Panc1 (cell line): ENCODE measurements at regions not wholly inside any gene's neighbourhood (a gene's known extent, or its start where the extent isn't known, plus 50 kb on each side); places are given as distances from the start of the nearest gene placed in this dataset.

ENCODE experiments used
- ATAC-seq: fragments of 200-7000 bp; cut with Tn5 transposase; 2 replicates; pipeline ENCODE4 v1.9.1; 2020; ENCODE audit warnings: mild to moderate bottlenecking, moderate library complexity
- BruUV-seq: library from RNA; stranded (reverse); fragments of 400-500 nt; replicated peaks from 2 replicates; lab custom pipeline; 2021; lab: Mats Ljungman, UMichigan
- CTCF ChIA-PET: fragments of 300-600 bp; sonication (Branson Sonifier 250); formaldehyde crosslinking; loops from one replicate; lab custom pipeline; 2022; ENCODE audit warnings: antibody characterized with exemption; lab: Charles Lee
- POLR2A ChIA-PET: fragments of 300-600 bp; sonication (Branson Sonifier 250); formaldehyde crosslinking; loops from one replicate; lab custom pipeline; 2022; ENCODE audit warnings: antibody characterized with exemption; lab: Charles Lee
- DNase-seq: peaks from one replicate; pipeline ENCODE4 v3.0.0-alpha.2; 2010; ENCODE audit warnings: low read depth, low spot score
- H3K27ac ChIP-seq: 2 replicates; pipeline ENCODE4 v1.5.1; 2011; ENCODE audit warnings: mild to moderate bottlenecking, low read length, inconsistent platforms
- H3K27me3 ChIP-seq: fragments of 200-500 bp; sonication (Bioruptor generic); 2 replicates; pipeline ENCODE4 v1.6.0; 2014; ENCODE audit warnings: low read length, inconsistent platforms; ENCODE audit not compliant: control insufficient read depth, insufficient read depth
- H3K36me3 ChIP-seq: fragments of 200-500 bp; sonication (Bioruptor generic); 2 replicates; pipeline ENCODE4 v1.5.1; 2014; ENCODE audit warnings: inconsistent platforms, mild to moderate bottlenecking, low read length, moderate library complexity; ENCODE audit not compliant: control insufficient read depth, insufficient read depth
- H3K4me1 ChIP-seq: 2 replicates; pipeline ENCODE4 v1.5.1; 2011; ENCODE audit warnings: inconsistent platforms, mild to moderate bottlenecking, low read length, moderate library complexity; ENCODE audit not compliant: control insufficient read depth, insufficient read depth
- H3K4me3 ChIP-seq, 2 experiments: 2 replicates each; pipeline ENCODE4 v1.5.1; 2011 to 2012; ENCODE audit warnings: low read depth in 2 of 2, low read length in 2 of 2, mild to moderate bottlenecking in 2 of 2, inconsistent platforms in 1 of 2, moderate library complexity in 1 of 2
- H3K9me3 ChIP-seq: fragments of 200-500 bp; sonication (Bioruptor generic); 2 replicates; pipeline ENCODE4 v1.5.1; 2014; ENCODE audit warnings: low read depth, mild to moderate bottlenecking, inconsistent platforms, low read length, moderate library complexity; ENCODE audit not compliant: control insufficient read depth, insufficient read depth
- POLR2AphosphoS5 ChIP-seq: IDR thresholded peaks from 2 replicates; pipeline ENCODE4 v1.6.1; 2012; ENCODE audit warnings: mild to moderate bottlenecking, low read depth, low read length, moderate library complexity
- REST ChIP-seq, 2 experiments: IDR thresholded peaks; 2 replicates each; pipeline ENCODE4 v1.6.1; 2011 to 2012; ENCODE audit warnings: low read depth in 2 of 2, control low read depth in 1 of 2, low read length in 1 of 2, mild to moderate bottlenecking in 1 of 2, moderate library complexity in 1 of 2; ENCODE audit not compliant: insufficient read depth in 1 of 2
- SIN3A ChIP-seq: IDR thresholded peaks from 2 replicates; pipeline ENCODE4 v1.6.1; 2012; ENCODE audit warnings: low read depth, mild to moderate bottlenecking, low read length, moderate library complexity, borderline replicate concordance; ENCODE audit not compliant: insufficient read depth
- TCF7L2 ChIP-seq: IDR thresholded peaks from 2 replicates; pipeline ENCODE4 v1.6.1; 2011; ENCODE audit warnings: mild to moderate bottlenecking, low read depth, low read length, inconsistent platforms
- in situ Hi-C: cut with HindIII; loops from 2 replicates; pipeline ENCODE4 v1.10.0; 2016; ENCODE audit warnings: low sequenced_read_pairs, low pct_unique_long_range_greater_than_20kb
- intact Hi-C: fragments of 100-400 bp; cut with micrococcal nuclease; formaldehyde crosslinking; loops from one replicate; pipeline ENCODE4 v1.10.0; 2022; ENCODE audit not compliant: unreplicated experiment
- TF ChIP-seq, protein P1 (sequence below): fragments of 450-650 bp; IDR thresholded peaks from 2 replicates; pipeline ENCODE4 v1.5.1; 2017; ENCODE audit warnings: mild to moderate bottlenecking

- peaks cover 2% of the 10 kb centered on the region; the same call in 1 of the 2 replicates for H3K9me3 ChIP-seq
- H3K4me3 ChIP-seq = no peak overlapping the region
- POLR2A ChIA-PET = no interaction called here
- no peaks in the 10 kb centered on the region for H3K36me3 ChIP-seq
- ATAC-seq (no peak), DNase-seq (no peak)
- CTCF ChIA-PET = no interaction called here
- no TSS peak for BruUV-seq
- in situ Hi-C loops = no loop called here
- no peak overlapping the region for H3K27ac ChIP-seq
- no peak for TF ChIP-seq SIN3A
- no peak for TF ChIP-seq REST (IDR thresholded peaks at IDR 0.05; ENCODE audit: insufficient read depth in 1 of 2, low read depth in 2 of 2, low read length in 1 of 2)
- TF ChIP-seq, protein P1, sequence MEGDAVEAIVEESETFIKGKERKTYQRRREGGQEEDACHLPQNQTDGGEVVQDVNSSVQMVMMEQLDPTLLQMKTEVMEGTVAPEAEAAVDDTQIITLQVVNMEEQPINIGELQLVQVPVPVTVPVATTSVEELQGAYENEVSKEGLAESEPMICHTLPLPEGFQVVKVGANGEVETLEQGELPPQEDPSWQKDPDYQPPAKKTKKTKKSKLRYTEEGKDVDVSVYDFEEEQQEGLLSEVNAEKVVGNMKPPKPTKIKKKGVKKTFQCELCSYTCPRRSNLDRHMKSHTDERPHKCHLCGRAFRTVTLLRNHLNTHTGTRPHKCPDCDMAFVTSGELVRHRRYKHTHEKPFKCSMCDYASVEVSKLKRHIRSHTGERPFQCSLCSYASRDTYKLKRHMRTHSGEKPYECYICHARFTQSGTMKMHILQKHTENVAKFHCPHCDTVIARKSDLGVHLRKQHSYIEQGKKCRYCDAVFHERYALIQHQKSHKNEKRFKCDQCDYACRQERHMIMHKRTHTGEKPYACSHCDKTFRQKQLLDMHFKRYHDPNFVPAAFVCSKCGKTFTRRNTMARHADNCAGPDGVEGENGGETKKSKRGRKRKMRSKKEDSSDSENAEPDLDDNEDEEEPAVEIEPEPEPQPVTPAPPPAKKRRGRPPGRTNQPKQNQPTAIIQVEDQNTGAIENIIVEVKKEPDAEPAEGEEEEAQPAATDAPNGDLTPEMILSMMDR = no peak
- no peak for TF ChIP-seq POLR2AphosphoS5
- TF ChIP-seq TCF7L2 = no peak
- H3K27me3 ChIP-seq = no peaks in the 10 kb centered on the region
- no peaks in the 10 kb centered on the region for H3K4me1 ChIP-seq
- intact Hi-C loops = no loop called here
These were observed 597.0 kb downstream of the UQCRFS1 start for GRCh38 chr19:28615966-28616365.

GRCh38 chr19:28615546-28615916 is 597.4 kb downstream of the UQCRFS1 start:
- H3K9me3 ChIP-seq = peaks cover 2% of the 10 kb centered on the region; the same call in 1 of the 2 replicates
- H3K36me3 ChIP-seq = no peaks in the 10 kb centered on the region
- no peak overlapping the region for H3K27ac ChIP-seq
- DNase-seq (no peak), ATAC-seq (no peak)
- in situ Hi-C loops = no loop called here
- CTCF ChIA-PET = no interaction called here
- H3K4me1 ChIP-seq = no peaks in the 10 kb centered on the region
- POLR2A ChIA-PET = no interaction called here
- intact Hi-C loops = no loop called here
- no peak overlapping the region for H3K4me3 ChIP-seq
- no peaks in the 10 kb centered on the region for H3K27me3 ChIP-seq
- BruUV-seq = no TSS peak
- TF ChIP-seq TCF7L2 (no peak), SIN3A (no peak)

GRCh38 chr19:28614634-28615545 is 598.1 kb downstream of the UQCRFS1 start:
- no peaks in the 10 kb centered on the region for H3K4me1 ChIP-seq
- no peak overlapping the region for H3K27ac ChIP-seq
- BruUV-seq = no TSS peak
- in situ Hi-C loops = no loop called here
- ChIA-PET POLR2A (no interaction called here), CTCF (no interaction called here)
- intact Hi-C loops = no loop called here
- peaks cover 2% of the 10 kb centered on the region; the same call in 1 of the 2 replicates for H3K9me3 ChIP-seq
- TF ChIP-seq, protein P1 = no peak
- TF ChIP-seq TCF7L2 (no peak), REST (IDR thresholded peaks at IDR 0.05; ENCODE audit: insufficient read depth in 1 of 2, low read depth in 2 of 2, low read length in 1 of 2) (no peak), POLR2AphosphoS5 (no peak), SIN3A (no peak)
- ATAC-seq (no peak), DNase-seq (no peak)
- no peak overlapping the region for H3K4me3 ChIP-seq
- H3K36me3 ChIP-seq = no peaks in the 10 kb centered on the region
- no peaks in the 10 kb centered on the region for H3K27me3 ChIP-seq
